MM.1S (cell line): ENCODE measurements at regions not wholly inside any gene's neighbourhood (a gene's known extent, or its start where the extent isn't known, plus 50 kb on each side); places are given as distances from the start of the nearest gene placed in this dataset.

ENCODE experiments used
- DNase-seq: peaks from one replicate; pipeline ENCODE4 v3.0.0-alpha.2; 2015
- H2AFZ ChIP-seq: fragments of 300-600 bp; sonication (generic); 2 replicates; pipeline ENCODE4 v1.6.0; 2016; ENCODE audit warnings: antibody characterized with exemption, low read length
- H3F3A ChIP-seq: fragments of 300-600 bp; sonication (generic); 2 replicates; pipeline ENCODE4 v1.6.1; 2016; ENCODE audit warnings: mild to moderate bottlenecking, antibody characterized with exemption, low read length, moderate library complexity, mixed read lengths; ENCODE audit not compliant: insufficient read depth
- H3K27ac ChIP-seq: fragments of 300-600 bp; sonication (generic); 2 replicates; pipeline ENCODE4 v1.5.1; 2016; ENCODE audit warnings: mild to moderate bottlenecking, low read length
- H3K27me3 ChIP-seq: fragments of 300-600 bp; sonication (generic); replicated peaks from 2 replicates; pipeline ENCODE4 v1.6.0; 2016; ENCODE audit warnings: low read length; ENCODE audit not compliant: insufficient read depth
- H3K36me3 ChIP-seq: fragments of 300-600 bp; sonication (generic); replicated peaks from 2 replicates; pipeline ENCODE4 v1.6.1; 2016; ENCODE audit warnings: mild to moderate bottlenecking, low read length, mixed read lengths; ENCODE audit not compliant: insufficient read depth
- H3K4me1 ChIP-seq: fragments of 300-600 bp; sonication (generic); 2 replicates; pipeline ENCODE4 v1.6.1; 2016; ENCODE audit warnings: low read length, mixed read lengths
- H3K4me2 ChIP-seq: fragments of 300-600 bp; sonication (generic); 2 replicates; pipeline ENCODE4 v1.6.0; 2016; ENCODE audit warnings: low read depth, low read length
- H3K4me3 ChIP-seq: fragments of 300-600 bp; sonication (generic); 2 replicates; pipeline ENCODE4 v1.5.1; 2016; ENCODE audit warnings: low read length, mixed read lengths
- H3K79me2 ChIP-seq: fragments of 300-600 bp; sonication (generic); 2 replicates; pipeline ENCODE4 v1.6.1; 2016; ENCODE audit warnings: mixed run types, low read length, mixed read lengths
- H3K9ac ChIP-seq: fragments of 300-600 bp; sonication (generic); 2 replicates; pipeline ENCODE4 v1.6.1; 2016; ENCODE audit warnings: low read length, mixed read lengths
- H3K9me2 ChIP-seq: fragments of 300-600 bp; sonication (generic); replicated peaks from 2 replicates; pipeline ENCODE4 v1.6.1; 2016; ENCODE audit warnings: mild to moderate bottlenecking, low read length, mixed read lengths; ENCODE audit not compliant: insufficient read depth
- H3K9me3 ChIP-seq: fragments of 300-600 bp; sonication (generic); replicated peaks from 2 replicates; pipeline ENCODE4 v1.6.1; 2016; ENCODE audit warnings: mild to moderate bottlenecking, low read length, mixed read lengths; ENCODE audit not compliant: insufficient read depth
- H4K20me1 ChIP-seq: fragments of 300-600 bp; sonication (generic); 2 replicates; pipeline ENCODE4 v1.6.1; 2016; ENCODE audit warnings: mild to moderate bottlenecking, low read length, moderate library complexity, mixed read lengths; ENCODE audit not compliant: insufficient read depth
- EZH2 ChIP-seq: fragments of 300-600 bp; sonication (generic); optimal IDR thresholded peaks from 2 replicates; pipeline ENCODE3; 2017; ENCODE audit warnings: low read depth, mild to moderate bottlenecking, antibody characterized with exemption, low read length, mixed read lengths
- EZH2phosphoT487 ChIP-seq: fragments of 300-600 bp; sonication (generic); IDR thresholded peaks from 2 replicates; pipeline ENCODE4 v1.6.1; 2018; ENCODE audit warnings: antibody characterized with exemption, low read length
- TF ChIP-seq, protein P1 (sequence below): fragments of 300-600 bp; sonication (generic); IDR thresholded peaks from 2 replicates; pipeline ENCODE4 v1.5.1; 2016; ENCODE audit warnings: antibody characterized with exemption, low read length, mixed read lengths

DNA sequence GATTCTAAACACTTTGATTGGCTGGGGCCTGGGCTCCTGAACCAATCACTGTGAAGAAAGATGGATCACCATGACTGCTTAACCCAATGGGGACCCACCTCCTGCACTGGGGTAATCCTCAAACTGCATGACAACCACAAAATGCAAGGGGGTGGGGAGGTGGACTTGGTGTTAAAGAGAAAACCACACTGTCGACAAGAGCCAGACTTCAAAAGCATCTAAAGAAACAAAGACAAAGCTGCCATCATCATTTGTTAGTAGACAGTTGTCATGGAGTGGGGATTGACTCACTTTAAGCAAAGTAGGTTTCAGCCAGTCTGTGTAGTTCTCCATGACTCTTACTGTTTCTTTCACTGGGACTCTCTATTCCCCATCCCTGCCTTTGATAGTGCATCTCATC lies 433.8 kb downstream of the PLPP3 start:
- Histone ChIP-seq H3K27ac (no peak overlapping the region), H3K4me3 (no peak overlapping the region), H2AFZ (no peak overlapping the region), H3K9me2 (no peaks in the 10 kb centered on the region), H3K79me2 (no peaks in the 10 kb centered on the region), H3K27me3 (no peaks in the 10 kb centered on the region), H3K4me2 (no peak overlapping the region), H4K20me1 (no peaks in the 10 kb centered on the region), H3K9me3 (no peaks in the 10 kb centered on the region), H3K4me1 (no peaks in the 10 kb centered on the region), H3F3A (no peaks in the 10 kb centered on the region), H3K9ac (no peak overlapping the region), H3K36me3 (no peaks in the 10 kb centered on the region)
- no peak for DNase-seq
- TF ChIP-seq, protein P1, sequence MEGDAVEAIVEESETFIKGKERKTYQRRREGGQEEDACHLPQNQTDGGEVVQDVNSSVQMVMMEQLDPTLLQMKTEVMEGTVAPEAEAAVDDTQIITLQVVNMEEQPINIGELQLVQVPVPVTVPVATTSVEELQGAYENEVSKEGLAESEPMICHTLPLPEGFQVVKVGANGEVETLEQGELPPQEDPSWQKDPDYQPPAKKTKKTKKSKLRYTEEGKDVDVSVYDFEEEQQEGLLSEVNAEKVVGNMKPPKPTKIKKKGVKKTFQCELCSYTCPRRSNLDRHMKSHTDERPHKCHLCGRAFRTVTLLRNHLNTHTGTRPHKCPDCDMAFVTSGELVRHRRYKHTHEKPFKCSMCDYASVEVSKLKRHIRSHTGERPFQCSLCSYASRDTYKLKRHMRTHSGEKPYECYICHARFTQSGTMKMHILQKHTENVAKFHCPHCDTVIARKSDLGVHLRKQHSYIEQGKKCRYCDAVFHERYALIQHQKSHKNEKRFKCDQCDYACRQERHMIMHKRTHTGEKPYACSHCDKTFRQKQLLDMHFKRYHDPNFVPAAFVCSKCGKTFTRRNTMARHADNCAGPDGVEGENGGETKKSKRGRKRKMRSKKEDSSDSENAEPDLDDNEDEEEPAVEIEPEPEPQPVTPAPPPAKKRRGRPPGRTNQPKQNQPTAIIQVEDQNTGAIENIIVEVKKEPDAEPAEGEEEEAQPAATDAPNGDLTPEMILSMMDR: no peak
- TF ChIP-seq EZH2phosphoT487 (no peak), EZH2 (no peak)

DNA sequence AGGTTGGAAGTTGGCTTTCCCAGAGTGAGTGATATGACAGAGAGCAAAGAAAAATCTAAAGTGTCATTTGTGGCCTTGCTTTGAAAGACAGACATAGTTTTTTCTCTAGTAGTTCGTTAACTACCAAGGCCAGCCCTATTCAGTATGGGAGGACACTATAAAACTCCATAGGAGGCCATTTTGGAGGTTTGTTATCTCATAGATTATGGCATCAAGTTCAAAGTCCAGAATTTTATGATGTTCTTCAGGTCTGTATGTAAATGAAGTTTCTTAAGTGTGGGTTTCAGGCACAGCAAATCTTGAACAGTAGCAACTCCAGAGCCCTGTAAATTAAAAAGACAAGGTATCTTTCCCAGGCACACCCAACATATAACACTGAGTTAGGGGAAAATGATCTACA lies 437.1 kb downstream of the PLPP3 start:
- H3K9ac ChIP-seq: no peak overlapping the region
- no peak overlapping the region for H3K27ac ChIP-seq
- no peaks in the 10 kb centered on the region for H3K9me2 ChIP-seq
- H3K27me3 ChIP-seq: no peaks in the 10 kb centered on the region
- H3K79me2 ChIP-seq: no peaks in the 10 kb centered on the region
- H3K4me1 ChIP-seq: no peaks in the 10 kb centered on the region
- H3K9me3 ChIP-seq: no peaks in the 10 kb centered on the region
- no peak for TF ChIP-seq EZH2phosphoT487
- TF ChIP-seq, protein P1: no peak
- no peak for TF ChIP-seq EZH2
- H2AFZ ChIP-seq: no peak overlapping the region
- no peaks in the 10 kb centered on the region for H3F3A ChIP-seq
- no peaks in the 10 kb centered on the region for H4K20me1 ChIP-seq
- no peak for DNase-seq
- H3K36me3 ChIP-seq: no peaks in the 10 kb centered on the region
- H3K4me3 ChIP-seq: no peak overlapping the region
- H3K4me2 ChIP-seq: no peak overlapping the region

DNA sequence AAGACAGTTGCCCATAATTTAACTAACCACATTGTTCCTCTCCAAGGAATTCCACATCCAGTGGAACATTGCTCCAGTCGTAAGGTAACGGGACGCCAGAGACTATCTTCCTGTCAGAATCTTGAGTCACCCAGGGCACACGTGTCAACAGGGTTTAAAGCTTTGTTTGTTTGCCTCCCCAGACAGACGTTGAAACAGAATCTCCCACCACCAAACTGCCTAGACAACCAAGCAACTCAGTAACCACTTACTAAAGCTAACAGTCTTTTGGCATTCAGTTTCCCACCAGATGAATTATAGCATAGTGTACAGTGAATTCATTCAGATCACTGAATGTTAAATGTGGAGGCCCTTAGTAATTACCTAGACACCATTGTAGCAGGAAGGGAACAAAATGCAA lies 439.5 kb downstream of the PLPP3 start:
- Histone ChIP-seq H3K9me3 (no peaks in the 10 kb centered on the region), H3K9ac (no peak overlapping the region), H3K27ac (no peak overlapping the region), H3K27me3 (no peaks in the 10 kb centered on the region), H3K36me3 (no peaks in the 10 kb centered on the region), H2AFZ (no peak overlapping the region), H3K4me1 (no peaks in the 10 kb centered on the region), H4K20me1 (no peaks in the 10 kb centered on the region), H3K9me2 (no peaks in the 10 kb centered on the region), H3F3A (no peaks in the 10 kb centered on the region), H3K4me2 (no peak overlapping the region), H3K79me2 (no peaks in the 10 kb centered on the region), H3K4me3 (no peak overlapping the region)
- DNase-seq: no peak
- TF ChIP-seq, protein P1: no peak
- no peak for TF ChIP-seq EZH2
- no peak for TF ChIP-seq EZH2phosphoT487
